ENCODE measurements at regions not wholly inside any gene's neighbourhood (a gene's known extent, or its start where the extent isn't known, plus 50 kb on each side); places are given as distances from the start of the nearest gene placed in this dataset.
A peak's percentile ranks its signal among the peaks of the same experiment; 100 is the strongest.

GRCh38 chr7:32681174-32681518 lies 185.9 kb downstream of the AVL9 start:
- no peak for ATAC-seq
- no peaks in the 10 kb centered on the region for H3K36me3 ChIP-seq (ENCODE audit: low read depth)
- H3K9me3 ChIP-seq = no peaks in the 10 kb centered on the region
- no peaks in the 10 kb centered on the region for H3K4me1 ChIP-seq (ENCODE audit: low read depth)
- H3K4me3 ChIP-seq = no peak overlapping the region
- DNase-seq = no peak
- TF ChIP-seq, protein P1, sequence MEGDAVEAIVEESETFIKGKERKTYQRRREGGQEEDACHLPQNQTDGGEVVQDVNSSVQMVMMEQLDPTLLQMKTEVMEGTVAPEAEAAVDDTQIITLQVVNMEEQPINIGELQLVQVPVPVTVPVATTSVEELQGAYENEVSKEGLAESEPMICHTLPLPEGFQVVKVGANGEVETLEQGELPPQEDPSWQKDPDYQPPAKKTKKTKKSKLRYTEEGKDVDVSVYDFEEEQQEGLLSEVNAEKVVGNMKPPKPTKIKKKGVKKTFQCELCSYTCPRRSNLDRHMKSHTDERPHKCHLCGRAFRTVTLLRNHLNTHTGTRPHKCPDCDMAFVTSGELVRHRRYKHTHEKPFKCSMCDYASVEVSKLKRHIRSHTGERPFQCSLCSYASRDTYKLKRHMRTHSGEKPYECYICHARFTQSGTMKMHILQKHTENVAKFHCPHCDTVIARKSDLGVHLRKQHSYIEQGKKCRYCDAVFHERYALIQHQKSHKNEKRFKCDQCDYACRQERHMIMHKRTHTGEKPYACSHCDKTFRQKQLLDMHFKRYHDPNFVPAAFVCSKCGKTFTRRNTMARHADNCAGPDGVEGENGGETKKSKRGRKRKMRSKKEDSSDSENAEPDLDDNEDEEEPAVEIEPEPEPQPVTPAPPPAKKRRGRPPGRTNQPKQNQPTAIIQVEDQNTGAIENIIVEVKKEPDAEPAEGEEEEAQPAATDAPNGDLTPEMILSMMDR (IDR thresholded peaks at IDR 0.05) = no peak
- intact Hi-C loops (cut with DNase I, micrococcal nuclease) = no loop called here

GRCh38 chr7:32680259-32681173 lies 185.2 kb downstream of the AVL9 start:
- H3K4me1 ChIP-seq (ENCODE audit: low read depth) = no peaks in the 10 kb centered on the region
- H3K4me3 ChIP-seq = no peak overlapping the region
- ATAC-seq (peak; percentile 82), DNase-seq (peak in 1 of 3 donors; percentile 41)
- intact Hi-C loops (cut with DNase I, micrococcal nuclease) = no loop called here
- no peaks in the 10 kb centered on the region for H3K9me3 ChIP-seq
- TF ChIP-seq, protein P1 (IDR thresholded peaks at IDR 0.05) = no peak
- H3K36me3 ChIP-seq (ENCODE audit: low read depth) = no peaks in the 10 kb centered on the region

DNA sequence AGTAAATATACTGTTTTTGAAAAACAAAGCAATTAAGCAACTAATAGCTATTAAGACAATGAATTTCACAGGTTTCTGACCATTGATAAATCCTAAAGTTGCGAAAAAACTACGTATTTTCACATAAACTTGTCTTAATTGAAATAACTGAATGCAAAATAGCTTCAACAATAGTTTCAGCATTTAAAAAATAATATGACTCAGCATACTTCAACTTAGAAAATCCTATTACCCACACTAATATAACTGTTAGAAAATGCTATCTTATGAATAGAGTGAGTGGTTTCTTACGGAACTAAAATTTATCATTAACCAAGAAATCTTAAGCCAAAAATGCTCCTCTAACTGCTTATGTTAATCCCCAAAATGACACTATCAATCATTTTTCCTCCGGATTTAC lies 183.9 kb downstream of the AVL9 start:
- Histone ChIP-seq H3K4me3 (no peak overlapping the region), H3K9me3 (no peaks in the 10 kb centered on the region), H3K4me1 (ENCODE audit: low read depth) (no peaks in the 10 kb centered on the region), H3K36me3 (ENCODE audit: low read depth) (no peaks in the 10 kb centered on the region)
- intact Hi-C loops (cut with DNase I, micrococcal nuclease) = no loop called here
- no peak for ATAC-seq
- TF ChIP-seq, protein P1 (IDR thresholded peaks at IDR 0.05) = no peak
- DNase-seq = no peak

- DNase-seq (peak in 1 of 3 donors; percentile 26), ATAC-seq (peak; percentile 86)
- H3K36me3 ChIP-seq (ENCODE audit: low read depth) = no peaks in the 10 kb centered on the region
- intact Hi-C loops (cut with DNase I, micrococcal nuclease) = no loop called here
- H3K4me1 ChIP-seq (ENCODE audit: low read depth) = no peaks in the 10 kb centered on the region
- H3K9me3 ChIP-seq = no peaks in the 10 kb centered on the region
- H3K4me3 ChIP-seq = no peak overlapping the region
- TF ChIP-seq, protein P1 (IDR thresholded peaks at IDR 0.05) = no peak
These were observed 182.3 kb downstream of the AVL9 start for GRCh38 chr7:32677593-32677992.

DNA sequence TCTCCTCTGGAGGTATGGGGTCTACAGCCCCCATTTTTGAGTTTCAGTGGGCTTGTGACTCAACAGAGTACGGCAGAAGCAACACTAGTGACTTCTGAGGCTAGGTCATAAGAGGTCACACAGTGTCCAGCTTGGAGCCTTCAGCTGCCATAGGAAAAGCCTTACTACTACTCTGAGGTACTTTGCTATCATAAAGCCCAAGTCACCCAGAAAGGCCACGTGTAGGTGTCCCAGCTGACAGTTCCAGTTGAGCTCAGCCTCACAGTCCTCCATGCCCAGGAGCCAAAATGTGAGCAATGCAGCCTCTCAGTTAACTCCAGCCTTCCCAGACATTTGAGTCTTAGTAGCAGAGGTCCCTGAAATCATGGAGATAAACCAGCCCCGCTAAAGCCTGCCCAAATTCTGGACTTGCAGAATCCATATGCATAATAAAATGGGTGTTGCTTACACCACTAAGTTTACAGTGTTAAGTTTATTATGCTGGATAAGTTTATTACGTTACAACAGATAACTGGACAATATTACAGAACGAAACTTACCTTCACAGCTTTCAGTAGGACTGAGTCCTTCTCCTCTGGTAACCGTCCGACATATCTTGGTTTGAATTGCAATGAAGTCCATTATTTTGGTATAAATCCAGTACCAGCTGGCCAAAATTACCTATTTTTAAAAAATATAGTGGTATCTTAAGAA lies 181.1 kb downstream of the AVL9 start:
- intact Hi-C loops (cut with DNase I, micrococcal nuclease) = no loop called here
- TF ChIP-seq, protein P1 (IDR thresholded peaks at IDR 0.05) = no peak
- Histone ChIP-seq H3K4me1 (ENCODE audit: low read depth) (no peaks in the 10 kb centered on the region), H3K36me3 (ENCODE audit: low read depth) (no peaks in the 10 kb centered on the region), H3K9me3 (no peaks in the 10 kb centered on the region), H3K4me3 (no peak overlapping the region)
- ATAC-seq (peak; percentile 72), DNase-seq (no peak)

All from mucosa of descending colon (tissue), 3 donors.